ENCODE measurements at regions not wholly inside any gene's neighbourhood (a gene's known extent, or its start where the extent isn't known, plus 50 kb on each side); places are given as distances from the start of the nearest gene placed in this dataset.
"Not testable (repeated sequence)": the region's sequence is repeated elsewhere in the genome, so short reads cannot be mapped to it uniquely, and the experiment has no call there.

- no peaks in the 10 kb centered on the region for H3K36me3 ChIP-seq (ENCODE audit: insufficient read depth, low read length)
- no peak overlapping the region for H3K9ac ChIP-seq (ENCODE audit: low read depth, low read length)
- H3K9me3 ChIP-seq (ENCODE audit: insufficient read depth, low read depth, low read length), result peaks cover 9% of the 10 kb centered on the region; the same call in 1 of the 2 replicates
- H3K27ac ChIP-seq (ENCODE audit: low read depth, low read length), result no peak overlapping the region
- no peaks in the 10 kb centered on the region for H3K27me3 ChIP-seq (ENCODE audit: insufficient read depth, low read length)
- no peak overlapping the region for H3K4me3 ChIP-seq (ENCODE audit: low read length)
- no peaks in the 10 kb centered on the region for H3K4me1 ChIP-seq (ENCODE audit: insufficient read depth, low read length)
These were observed 501.7 kb upstream of the ARPP21 start for GRCh38 chr3:35137612-35138011.

- no peaks in the 10 kb centered on the region for H3K36me3 ChIP-seq (ENCODE audit: insufficient read depth, low read length)
- H3K9me3 ChIP-seq (ENCODE audit: insufficient read depth, low read depth, low read length), result peaks cover 9% of the 10 kb centered on the region; the same call in 1 of the 2 replicates
- no peak overlapping the region for H3K9ac ChIP-seq (ENCODE audit: low read depth, low read length)
- H3K4me3 ChIP-seq (ENCODE audit: low read length), result no peak overlapping the region
- no peaks in the 10 kb centered on the region for H3K27me3 ChIP-seq (ENCODE audit: insufficient read depth, low read length)
- WGBS, result 93% methylated on average over 4 of the region's 4 CpGs
- H3K27ac ChIP-seq (ENCODE audit: low read depth, low read length), result no peak overlapping the region
- H3K4me1 ChIP-seq (ENCODE audit: insufficient read depth, low read length), result no peaks in the 10 kb centered on the region
These were observed 497.9 kb upstream of the ARPP21 start for GRCh38 chr3:35141406-35141805.

GRCh38 chr3:35144011-35144410 is 495.3 kb upstream of the ARPP21 start:
- Histone ChIP-seq H3K4me3 (ENCODE audit: low read length) (no peak overlapping the region), H3K9me3 (ENCODE audit: insufficient read depth, low read depth, low read length) (peaks cover 9% of the 10 kb centered on the region; the same call in 1 of the 2 replicates), H3K27me3 (ENCODE audit: insufficient read depth, low read length) (no peaks in the 10 kb centered on the region), H3K9ac (ENCODE audit: low read depth, low read length) (no peak overlapping the region), H3K4me1 (ENCODE audit: insufficient read depth, low read length) (no peaks in the 10 kb centered on the region), H3K36me3 (ENCODE audit: insufficient read depth, low read length) (no peaks in the 10 kb centered on the region), H3K27ac (ENCODE audit: low read depth, low read length) (no peak overlapping the region)

GRCh38 chr3:35146256-35147035 is 492.9 kb upstream of the ARPP21 start:
- H3K4me1 ChIP-seq (ENCODE audit: insufficient read depth, low read length); H3K27me3 ChIP-seq (ENCODE audit: insufficient read depth, low read length); H3K9ac ChIP-seq (ENCODE audit: low read depth, low read length); H3K27ac ChIP-seq (ENCODE audit: low read depth, low read length); H3K9me3 ChIP-seq (ENCODE audit: insufficient read depth, low read depth, low read length); H3K4me3 ChIP-seq (ENCODE audit: low read length); H3K36me3 ChIP-seq (ENCODE audit: insufficient read depth, low read length): not testable (repeated sequence)
- WGBS, result 83% methylated on average over 10 of the region's 10 CpGs

- Histone ChIP-seq H3K9me3 (ENCODE audit: insufficient read depth, low read depth, low read length) (peaks cover 27% of the 10 kb centered on the region), H3K27me3 (ENCODE audit: insufficient read depth, low read length) (no peaks in the 10 kb centered on the region), H3K36me3 (ENCODE audit: insufficient read depth, low read length) (no peaks in the 10 kb centered on the region), H3K4me3 (ENCODE audit: low read length) (no peak overlapping the region), H3K27ac (ENCODE audit: low read depth, low read length) (no peak overlapping the region), H3K9ac (ENCODE audit: low read depth, low read length) (no peak overlapping the region), H3K4me1 (ENCODE audit: insufficient read depth, low read length) (no peaks in the 10 kb centered on the region)
- no CpG with 5 or more reads among the region's 2 CpGs for WGBS
These were observed 455.2 kb upstream of the ARPP21 start for GRCh38 chr3:35183927-35184675.

- Histone ChIP-seq H3K27ac (ENCODE audit: low read depth, low read length) (no peak overlapping the region), H3K4me1 (ENCODE audit: insufficient read depth, low read length) (no peaks in the 10 kb centered on the region), H3K9me3 (ENCODE audit: insufficient read depth, low read depth, low read length) (peaks cover 27% of the 10 kb centered on the region), H3K27me3 (ENCODE audit: insufficient read depth, low read length) (no peaks in the 10 kb centered on the region), H3K9ac (ENCODE audit: low read depth, low read length) (no peak overlapping the region), H3K36me3 (ENCODE audit: insufficient read depth, low read length) (no peaks in the 10 kb centered on the region), H3K4me3 (ENCODE audit: low read length) (no peak overlapping the region)
- 93% methylated on average over 2 of the region's 2 CpGs for WGBS
These were observed 454.6 kb upstream of the ARPP21 start for GRCh38 chr3:35184775-35185174.

- no peak overlapping the region for H3K9ac ChIP-seq (ENCODE audit: low read depth, low read length)
- 82% methylated on average over 1 of the region's 1 CpG for WGBS
- no peaks in the 10 kb centered on the region for H3K4me1 ChIP-seq (ENCODE audit: insufficient read depth, low read length)
- no peaks in the 10 kb centered on the region for H3K36me3 ChIP-seq (ENCODE audit: insufficient read depth, low read length)
- no peak overlapping the region for H3K27ac ChIP-seq (ENCODE audit: low read depth, low read length)
- H3K27me3 ChIP-seq (ENCODE audit: insufficient read depth, low read length), result no peaks in the 10 kb centered on the region
- no peaks in the 10 kb centered on the region for H3K9me3 ChIP-seq (ENCODE audit: insufficient read depth, low read depth, low read length)
- H3K4me3 ChIP-seq (ENCODE audit: low read length), result no peak overlapping the region
These were observed 451.4 kb upstream of the ARPP21 start for GRCh38 chr3:35187908-35188307.

- Histone ChIP-seq H3K9me3 (ENCODE audit: insufficient read depth, low read depth, low read length) (no peaks in the 10 kb centered on the region), H3K27ac (ENCODE audit: low read depth, low read length) (no peak overlapping the region), H3K4me1 (ENCODE audit: insufficient read depth, low read length) (no peaks in the 10 kb centered on the region), H3K9ac (ENCODE audit: low read depth, low read length) (no peak overlapping the region), H3K36me3 (ENCODE audit: insufficient read depth, low read length) (no peaks in the 10 kb centered on the region), H3K4me3 (ENCODE audit: low read length) (no peak overlapping the region), H3K27me3 (ENCODE audit: insufficient read depth, low read length) (no peaks in the 10 kb centered on the region)
- WGBS, result 88% methylated on average over 1 of the region's 1 CpG
These were observed 444.7 kb upstream of the ARPP21 start for GRCh38 chr3:35194666-35195065.

- no peaks in the 10 kb centered on the region for H3K9me3 ChIP-seq (ENCODE audit: insufficient read depth, low read depth, low read length)
- no peaks in the 10 kb centered on the region for H3K27me3 ChIP-seq (ENCODE audit: insufficient read depth, low read length)
- H3K4me3 ChIP-seq (ENCODE audit: low read length), result no peak overlapping the region
- H3K4me1 ChIP-seq (ENCODE audit: insufficient read depth, low read length), result peaks cover 3% of the 10 kb centered on the region; the same call in 1 of the 2 replicates
- H3K36me3 ChIP-seq (ENCODE audit: insufficient read depth, low read length), result no peaks in the 10 kb centered on the region
- 98% methylated on average over 3 of the region's 3 CpGs for WGBS
- H3K9ac ChIP-seq (ENCODE audit: low read depth, low read length), result no peak overlapping the region
- no peak overlapping the region for H3K27ac ChIP-seq (ENCODE audit: low read depth, low read length)
These were observed 440.5 kb upstream of the ARPP21 start for GRCh38 chr3:35198857-35199256.

- peaks cover 3% of the 10 kb centered on the region; the same call in 1 of the 2 replicates for H3K4me1 ChIP-seq (ENCODE audit: insufficient read depth, low read length)
- H3K9ac ChIP-seq (ENCODE audit: low read depth, low read length), result no peak overlapping the region
- H3K9me3 ChIP-seq (ENCODE audit: insufficient read depth, low read depth, low read length), result no peaks in the 10 kb centered on the region
- no peaks in the 10 kb centered on the region for H3K27me3 ChIP-seq (ENCODE audit: insufficient read depth, low read length)
- no peaks in the 10 kb centered on the region for H3K36me3 ChIP-seq (ENCODE audit: insufficient read depth, low read length)
- no peak overlapping the region for H3K27ac ChIP-seq (ENCODE audit: low read depth, low read length)
- no peak overlapping the region for H3K4me3 ChIP-seq (ENCODE audit: low read length)
These were observed 439.3 kb upstream of the ARPP21 start for GRCh38 chr3:35200056-35200455.

GRCh38 chr3:35201211-35201610 is 438.1 kb upstream of the ARPP21 start:
- peaks cover 3% of the 10 kb centered on the region; the same call in 1 of the 2 replicates for H3K4me1 ChIP-seq (ENCODE audit: insufficient read depth, low read length)
- no peaks in the 10 kb centered on the region for H3K36me3 ChIP-seq (ENCODE audit: insufficient read depth, low read length)
- H3K9ac ChIP-seq (ENCODE audit: low read depth, low read length), result no peak overlapping the region
- H3K27me3 ChIP-seq (ENCODE audit: insufficient read depth, low read length), result no peaks in the 10 kb centered on the region
- 96% methylated on average over 2 of the region's 2 CpGs for WGBS
- H3K27ac ChIP-seq (ENCODE audit: low read depth, low read length), result no peak overlapping the region
- H3K9me3 ChIP-seq (ENCODE audit: insufficient read depth, low read depth, low read length), result no peaks in the 10 kb centered on the region
- H3K4me3 ChIP-seq (ENCODE audit: low read length), result no peak overlapping the region

Measured in HUES64 (cell line).